Mucosa of gallbladder (tissue), 1 donor: ENCODE measurements at regions not wholly inside any gene's neighbourhood (a gene's known extent, or its start where the extent isn't known, plus 50 kb on each side); places are given as distances from the start of the nearest gene placed in this dataset.
"Not testable (repeated sequence)": the region's sequence is repeated elsewhere in the genome, so short reads cannot be mapped to it uniquely, and the experiment has no call there.

ENCODE experiments used
- DNase-seq: peaks from one replicate; pipeline ENCODE4 v3.0.0-alpha.2; 2020; ENCODE audit warnings: low spot score
- donor health status: DM: no; HTN: no; CAD: no.

DNA sequence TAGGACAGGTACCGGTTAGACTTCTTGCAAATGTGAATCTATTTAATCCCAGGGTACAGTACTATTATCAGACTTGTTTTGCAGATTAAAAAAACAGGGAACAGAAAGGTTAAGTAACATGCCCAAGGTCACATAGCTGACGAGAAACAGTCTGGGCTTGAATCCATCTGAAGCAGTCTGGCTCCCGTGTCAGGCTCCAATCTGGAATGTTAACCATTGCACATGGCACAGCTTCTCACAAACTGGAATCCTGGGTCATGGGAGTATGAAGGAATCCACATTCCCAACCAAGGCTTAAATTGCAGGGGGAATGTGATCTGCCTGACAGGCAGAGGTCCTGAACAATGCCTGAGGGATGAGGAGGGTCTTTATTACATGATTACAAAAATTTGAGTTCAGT is 187.5 kb upstream of the SPTLC3 start:
- DNase-seq = peak; percentile 11

DNA sequence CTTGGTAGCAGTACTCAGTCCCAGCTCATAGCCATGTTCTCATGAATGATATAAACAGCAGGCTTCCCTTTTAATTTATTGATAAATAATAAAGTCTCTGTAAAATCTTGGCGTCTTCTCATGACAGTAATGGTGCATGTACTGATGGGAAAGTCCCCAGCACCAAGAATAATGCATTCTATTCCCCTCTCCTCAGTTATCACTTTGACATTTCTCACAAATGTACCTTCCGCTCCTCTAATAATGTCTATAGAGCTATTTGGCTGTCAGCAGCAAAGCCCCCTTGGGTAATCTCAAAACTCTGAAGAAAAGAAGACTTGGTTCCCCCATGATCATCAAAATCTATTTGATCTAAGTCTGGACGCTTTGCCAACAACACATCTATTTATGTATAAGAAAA is 185.0 kb upstream of the SPTLC3 start:
- no peak for DNase-seq

DNA sequence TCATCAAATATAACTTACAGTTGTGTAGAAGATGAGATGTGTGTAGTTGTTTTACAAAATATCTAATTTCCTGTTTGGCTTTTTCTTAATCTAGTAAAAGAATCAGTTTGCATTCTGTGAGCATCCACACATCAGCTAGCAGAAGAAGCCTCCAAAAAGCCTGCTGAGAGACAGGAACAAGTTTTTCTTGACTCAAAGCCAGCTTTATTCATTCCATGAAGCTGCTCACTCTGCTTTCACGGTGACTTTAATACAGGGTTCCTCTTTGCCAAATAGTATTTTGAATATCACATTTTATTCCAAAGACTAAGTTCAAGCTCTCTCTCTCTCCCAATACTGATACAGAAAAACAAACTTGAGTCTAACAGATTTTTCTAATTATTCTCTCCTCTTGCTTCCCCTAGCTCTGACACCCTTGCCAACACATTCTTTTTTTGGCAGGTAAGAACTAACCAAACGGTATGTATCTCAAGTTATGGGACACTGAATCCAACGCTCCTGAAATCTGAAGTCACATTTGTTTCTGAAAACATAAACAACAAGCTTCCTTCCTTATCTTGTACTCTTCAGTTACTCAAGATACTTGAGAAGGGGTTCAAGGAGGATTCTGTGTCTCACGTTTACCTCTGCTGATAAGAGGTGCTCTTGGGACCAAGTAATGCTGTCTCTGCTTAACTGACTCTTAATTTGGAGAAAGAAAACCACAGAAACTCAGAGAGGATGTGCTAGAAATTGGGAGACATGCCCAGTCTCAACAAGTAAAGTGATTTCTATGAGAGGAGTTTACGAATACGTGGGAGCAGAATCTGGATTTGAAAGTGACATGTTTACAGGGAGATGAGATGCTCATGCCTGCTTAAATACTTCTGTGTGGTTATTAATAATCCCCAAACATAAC is 184.2 kb upstream of the SPTLC3 start:
- no peak for DNase-seq

DNA sequence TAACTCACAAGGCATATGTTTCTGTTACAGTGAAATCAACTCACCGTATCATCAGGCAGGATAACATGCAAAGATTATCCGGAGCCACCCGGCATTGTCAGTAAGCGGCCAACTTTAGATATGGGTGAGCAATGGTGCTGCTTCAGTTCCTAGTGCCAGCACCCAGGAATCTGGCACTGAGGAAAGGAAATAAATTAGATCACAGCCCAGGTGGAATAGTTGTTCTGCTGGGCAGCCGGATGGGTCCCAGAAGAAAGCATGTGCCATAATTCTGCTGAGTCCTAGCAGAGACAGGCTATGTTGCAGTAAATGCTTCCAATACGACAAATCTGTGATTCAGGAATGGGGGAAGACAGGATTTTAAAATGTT is 183.6 kb upstream of the SPTLC3 start:
- no peak for DNase-seq

DNA sequence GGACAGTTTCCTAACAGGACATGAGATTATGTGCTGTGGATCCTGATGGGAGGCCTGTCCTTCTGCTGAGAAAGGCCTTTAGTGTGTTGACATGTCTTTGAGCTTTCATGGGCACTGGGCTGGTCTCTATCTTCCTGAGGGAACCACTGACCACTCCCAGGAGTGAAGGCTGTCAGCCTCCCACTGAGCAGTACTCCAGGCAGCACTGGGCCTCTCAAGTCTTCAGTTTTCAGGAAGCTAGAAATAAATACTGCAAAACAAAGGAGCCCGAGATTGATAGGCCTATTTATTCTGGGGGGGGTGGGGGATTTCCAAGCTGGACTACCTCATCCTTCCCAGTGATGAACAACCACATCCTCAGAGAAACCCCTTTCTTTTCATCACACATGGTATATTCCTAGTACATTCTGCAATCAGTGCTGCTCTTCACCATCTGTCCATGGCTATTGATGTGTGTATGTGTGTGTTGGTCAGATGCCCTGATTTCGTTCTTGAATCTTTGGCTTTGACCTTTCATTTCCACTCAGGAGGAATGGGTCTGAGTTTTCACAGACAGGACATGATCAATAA is 180.9 kb upstream of the SPTLC3 start:
- no peak for DNase-seq

DNA sequence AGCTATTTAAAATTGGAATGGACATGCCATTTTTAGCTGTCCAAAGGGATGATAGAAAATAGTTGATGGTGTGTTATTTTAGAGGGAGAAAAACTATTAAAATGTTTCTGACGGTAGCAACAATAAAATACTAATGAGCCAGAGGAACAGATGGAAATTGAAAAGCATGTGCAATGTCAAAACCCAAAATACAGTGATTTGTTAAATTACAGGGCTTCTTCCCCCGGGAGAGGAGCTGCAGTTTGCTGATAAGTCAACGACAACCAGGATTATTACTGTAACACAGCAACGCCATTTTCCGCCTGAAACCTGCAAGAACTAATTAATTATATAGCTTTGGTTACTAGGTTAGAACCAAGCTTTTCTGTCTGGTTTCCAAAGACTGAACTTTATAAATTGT is 179.6 kb upstream of the SPTLC3 start:
- no peak for DNase-seq

DNA sequence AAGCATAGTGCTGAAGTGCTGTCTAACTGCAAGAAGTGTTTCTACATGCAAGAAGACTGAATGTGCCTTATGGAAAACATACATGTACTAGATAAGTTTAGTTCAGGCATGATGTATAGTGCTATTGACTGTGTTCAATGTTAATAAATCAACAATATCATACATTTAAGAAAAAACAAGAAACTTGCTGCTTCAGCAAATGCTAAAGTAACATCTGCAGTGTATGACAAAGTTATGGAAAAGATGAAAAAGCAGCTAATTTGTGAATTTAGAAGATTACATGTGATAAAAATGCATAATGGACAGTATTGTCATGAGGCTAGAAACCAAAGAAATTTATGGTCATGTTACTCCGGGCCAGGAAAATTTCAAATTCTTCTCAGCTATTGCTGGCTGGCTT is 174.9 kb upstream of the SPTLC3 start:
- no peak for DNase-seq

DNA sequence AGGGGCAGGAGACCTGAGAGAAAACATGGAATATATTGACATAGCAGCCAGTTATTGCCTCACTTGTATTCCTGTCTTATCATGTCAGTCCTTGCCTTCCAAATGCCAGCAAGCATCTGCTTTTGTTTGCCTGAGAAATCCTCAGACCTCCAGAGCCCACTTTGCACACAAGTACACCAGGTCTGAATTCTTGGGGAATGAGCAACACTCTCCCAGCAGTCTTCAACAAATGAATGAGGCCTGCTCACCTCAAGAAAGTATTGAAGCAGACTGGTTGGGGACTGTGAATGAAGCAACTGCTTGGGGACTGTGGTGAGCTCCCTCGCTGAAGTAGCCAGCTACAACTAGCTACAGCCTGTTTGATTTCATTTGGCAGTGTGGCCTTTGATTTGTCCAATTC is 172.8 kb upstream of the SPTLC3 start:
- no peak for DNase-seq

DNA sequence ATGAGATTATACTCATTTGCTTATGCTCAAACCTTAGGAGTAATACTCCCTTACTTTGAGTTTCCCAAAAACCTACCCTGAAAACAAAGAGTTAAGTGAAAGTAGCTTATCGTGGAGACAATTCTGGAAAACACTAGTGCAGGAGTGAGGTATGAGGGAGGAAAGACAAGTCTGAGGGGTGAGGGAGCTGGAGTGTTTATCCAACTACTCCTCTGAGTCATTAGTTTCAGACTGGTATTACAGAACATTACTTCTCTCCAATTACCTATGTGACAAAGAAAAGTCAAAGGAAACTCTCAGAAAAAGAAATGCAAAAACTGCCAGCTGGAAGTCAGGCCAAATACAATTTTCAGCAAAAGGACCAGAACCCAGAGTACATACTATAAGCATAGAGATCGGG is 171.1 kb upstream of the SPTLC3 start:
- no peak for DNase-seq

DNA sequence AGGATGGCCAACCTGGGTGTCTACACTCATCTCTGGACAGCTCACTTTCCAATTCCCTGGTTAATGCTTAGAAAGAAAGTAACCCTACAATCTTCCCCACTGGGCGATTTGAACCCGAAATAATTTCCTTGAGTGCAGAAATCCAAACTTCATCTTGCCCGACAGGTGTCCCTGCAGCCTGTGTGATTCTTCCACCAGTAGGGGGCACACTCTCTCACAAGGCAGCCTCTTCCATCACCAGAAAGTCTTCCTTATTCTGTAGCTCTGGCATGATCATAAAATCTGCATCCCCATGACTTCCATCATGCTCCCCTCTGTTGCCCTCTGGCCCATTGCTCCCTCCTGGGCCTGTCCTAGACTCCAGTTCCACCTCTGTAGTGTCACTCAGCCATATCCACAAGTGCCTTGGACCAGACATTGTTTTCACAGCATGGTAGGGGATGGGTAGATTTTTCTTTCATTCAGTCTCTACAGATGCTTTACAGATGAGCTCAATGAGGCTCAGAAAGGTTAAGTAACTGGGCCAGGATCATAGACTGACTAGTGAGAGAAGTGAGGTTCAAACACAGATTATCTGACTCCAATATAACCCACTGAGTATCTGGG is 170.4 kb upstream of the SPTLC3 start:
- no peak for DNase-seq

DNA sequence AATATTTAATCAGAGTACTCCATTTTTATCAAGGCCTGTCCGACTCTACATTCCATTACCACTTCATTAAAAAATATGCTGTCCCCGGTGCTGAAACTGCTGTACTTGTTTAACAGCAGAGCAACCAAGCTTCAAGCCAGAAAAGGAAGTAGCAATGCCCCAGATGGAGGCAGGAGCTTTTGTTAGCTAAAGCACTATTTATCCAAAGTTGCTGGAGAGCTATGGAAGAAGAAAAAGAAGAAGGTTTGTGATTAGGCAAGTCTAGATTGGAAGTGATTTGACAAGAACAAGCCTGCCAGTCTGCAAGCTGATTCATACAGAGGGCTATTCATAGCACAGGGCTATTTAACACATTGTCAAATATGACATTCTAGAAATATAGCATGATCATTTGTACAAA is 160.9 kb upstream of the SPTLC3 start:
- peak; percentile 12 for DNase-seq

DNA sequence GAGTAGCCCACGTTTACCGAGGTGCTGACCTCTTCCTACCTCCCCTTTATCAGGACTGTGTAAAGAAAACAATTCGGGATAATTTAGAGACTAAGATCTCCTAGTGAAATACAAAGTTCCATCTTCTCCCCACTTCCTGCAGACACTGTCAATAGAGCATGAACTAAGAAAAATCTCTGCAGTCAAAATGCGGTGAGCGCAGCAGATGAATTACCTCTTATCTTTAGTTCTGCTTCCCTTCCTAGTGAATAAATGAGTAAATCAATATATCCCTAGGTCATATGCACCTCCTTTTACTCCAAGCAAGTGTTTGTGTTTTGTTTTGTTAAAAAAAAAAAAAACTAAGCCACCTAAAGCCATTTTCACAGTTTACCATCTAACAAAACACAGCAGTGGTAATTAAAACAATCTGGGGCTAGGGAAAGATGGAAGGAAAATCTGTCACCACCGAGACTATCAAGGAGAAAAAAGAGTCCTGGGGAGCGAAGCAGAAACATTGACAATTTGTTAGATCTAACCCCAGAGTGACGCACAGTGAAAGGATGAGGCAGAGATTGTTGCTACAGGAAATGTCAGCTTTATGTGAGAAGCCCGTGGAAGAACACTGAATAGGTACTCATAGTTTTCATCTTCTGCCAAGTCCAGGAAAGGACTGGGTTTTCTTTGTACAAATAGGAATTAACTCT is 159.4 kb upstream of the SPTLC3 start:
- DNase-seq = no peak

DNA sequence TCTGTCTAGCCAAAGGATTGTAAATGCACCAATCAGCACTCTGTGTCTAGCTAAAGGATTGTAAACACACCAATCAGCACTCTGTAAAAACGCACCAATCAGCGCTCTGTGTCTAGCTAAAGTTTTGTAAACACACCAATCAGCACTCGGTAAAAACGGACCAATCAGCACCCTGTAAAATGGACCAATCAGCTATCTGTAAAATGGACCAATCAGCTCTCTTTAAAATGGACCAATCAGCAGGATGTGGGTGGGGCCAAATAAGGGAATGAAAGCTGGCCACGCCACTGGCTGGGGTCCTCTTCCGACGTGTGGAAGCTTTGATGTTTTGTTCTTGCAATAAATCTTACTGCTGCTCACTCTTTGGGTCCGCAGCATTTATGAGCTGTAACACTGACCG is 151.1 kb upstream of the SPTLC3 start:
- not testable (repeated sequence) for DNase-seq

DNA sequence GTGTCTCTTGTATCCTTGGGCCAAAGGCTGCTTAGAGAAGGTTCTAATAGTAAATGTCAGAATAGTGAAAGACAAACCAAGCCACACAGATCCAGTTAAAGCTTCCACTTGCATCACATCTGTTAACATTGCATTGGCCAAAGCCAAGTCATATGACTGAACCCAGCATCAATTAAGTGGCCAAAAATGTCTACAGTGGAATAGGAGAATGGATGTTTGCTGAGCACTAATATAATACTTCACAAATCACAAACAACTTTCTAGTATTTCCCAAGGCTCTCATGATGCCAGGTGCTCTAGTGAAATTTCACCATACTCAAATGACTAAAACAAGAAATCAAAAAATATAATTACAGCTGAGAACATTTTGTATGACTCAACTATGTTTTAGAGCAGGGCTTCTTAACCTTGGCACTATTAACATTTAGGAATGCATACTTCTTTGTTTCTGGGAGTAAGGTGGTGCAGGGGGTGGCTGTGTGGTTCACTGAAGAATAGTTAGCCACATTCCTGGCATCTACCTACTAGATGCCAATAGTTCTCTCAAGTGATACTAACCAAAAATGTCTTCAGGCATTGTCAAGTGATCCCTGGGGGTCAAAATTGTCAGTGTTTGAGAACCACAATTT is 148.0 kb upstream of the SPTLC3 start:
- DNase-seq = no peak

DNA sequence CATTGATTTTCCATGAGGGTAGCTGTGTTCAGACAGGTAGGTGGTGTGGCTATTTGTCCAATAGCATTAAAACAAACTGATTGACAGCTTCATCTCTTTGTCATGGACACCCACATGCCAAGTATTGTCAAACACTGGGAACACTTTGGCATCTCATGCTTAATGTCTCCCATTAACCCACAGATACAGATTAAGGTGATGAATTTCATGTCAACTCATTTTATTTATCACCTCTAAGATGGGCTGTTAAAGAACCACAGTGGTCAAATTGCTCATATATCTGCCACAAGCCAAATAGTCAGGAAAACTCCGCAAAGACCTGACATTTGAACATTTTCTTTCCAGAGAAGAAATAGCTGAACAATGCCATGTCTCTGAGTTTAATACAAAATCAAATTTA is 139.1 kb upstream of the SPTLC3 start:
- no peak for DNase-seq

DNA sequence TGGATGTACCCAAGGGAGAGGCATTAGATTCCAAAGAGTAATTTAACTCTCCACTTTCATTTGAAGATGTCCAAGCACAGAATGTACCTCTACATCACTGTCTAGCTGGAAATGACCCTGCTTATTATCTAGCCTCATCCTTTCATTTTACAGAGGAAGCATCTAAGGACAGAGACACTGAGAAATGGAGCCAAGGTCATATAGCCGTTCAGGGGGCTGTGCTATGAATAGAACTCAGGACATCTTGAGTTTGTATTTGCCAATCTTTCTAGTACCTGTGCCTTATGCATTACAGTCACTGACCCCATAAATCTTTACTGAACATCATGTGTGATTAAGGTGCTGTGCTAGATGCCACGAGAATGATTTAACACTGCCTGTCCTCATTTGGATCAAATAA is 138.2 kb upstream of the SPTLC3 start:
- no peak for DNase-seq

DNA sequence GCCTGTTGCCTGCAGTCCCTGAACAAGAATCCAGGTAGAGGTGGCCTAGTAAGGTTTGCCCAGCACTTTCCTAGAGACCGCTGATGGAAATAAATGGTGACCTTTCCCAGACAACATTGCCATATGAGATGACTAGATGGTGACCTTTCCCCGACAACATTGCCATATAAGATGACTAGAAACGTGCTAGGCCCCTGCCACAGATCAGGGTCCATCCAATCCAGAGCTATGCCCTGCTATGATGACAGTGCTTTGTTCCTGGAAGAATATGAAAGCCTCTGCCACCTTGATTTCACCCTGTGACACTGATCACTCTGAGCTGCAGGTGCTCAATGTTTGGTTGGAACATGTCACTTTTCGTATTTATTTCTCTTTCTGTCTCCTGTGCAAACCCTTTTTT is 133.8 kb upstream of the SPTLC3 start:
- no peak for DNase-seq

DNA sequence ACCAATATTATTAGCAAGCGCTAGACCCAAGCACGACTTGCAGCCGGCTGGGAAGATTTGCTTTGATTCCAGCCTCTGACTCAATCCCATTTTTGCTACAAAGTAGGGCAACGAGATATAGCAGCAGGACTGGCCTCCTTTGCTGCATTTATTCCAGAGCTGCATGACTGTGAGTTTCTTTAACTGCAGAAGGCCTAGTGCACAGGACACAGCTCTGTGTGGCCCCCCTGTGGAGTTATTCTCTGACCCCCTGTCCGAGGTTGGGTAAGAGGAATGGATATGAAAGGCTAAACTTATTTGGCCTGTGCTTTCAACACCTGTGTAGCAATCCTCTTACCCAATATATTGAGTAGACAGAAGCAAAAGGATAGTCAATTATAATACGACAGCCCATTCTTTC is 133.3 kb upstream of the SPTLC3 start:
- no peak for DNase-seq

DNA sequence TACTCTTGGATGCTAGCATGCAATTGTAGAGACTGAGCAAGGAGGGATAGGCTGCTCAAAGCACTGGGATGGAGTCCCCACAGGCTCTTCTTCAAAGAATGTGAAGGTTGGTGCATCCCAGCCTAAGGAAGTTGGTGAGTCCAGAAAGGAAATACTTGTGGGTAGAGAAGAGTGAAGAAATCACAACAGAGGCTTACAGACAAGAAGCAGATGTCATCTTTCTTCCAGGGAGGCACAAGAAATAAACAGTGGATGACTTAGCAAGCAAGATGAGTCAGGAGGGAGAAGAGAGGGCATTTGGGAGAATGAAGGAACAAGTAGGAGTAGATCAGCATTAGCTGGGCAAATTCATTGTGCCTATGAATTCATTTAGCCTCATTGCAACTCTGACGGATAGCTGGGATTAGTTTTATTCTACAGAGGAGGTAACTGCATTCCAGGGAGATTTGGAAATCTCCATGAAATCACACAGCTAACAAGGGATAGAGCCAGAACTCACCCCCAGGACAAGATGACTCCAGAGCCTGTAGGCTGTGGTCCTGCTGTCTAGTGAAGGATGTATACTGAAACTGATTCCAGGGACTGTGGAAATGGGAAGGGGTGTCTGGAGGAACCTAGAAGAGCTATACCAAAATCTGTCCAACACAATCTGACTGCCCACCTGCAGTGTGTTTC is 125.8 kb upstream of the SPTLC3 start:
- DNase-seq = no peak

DNA sequence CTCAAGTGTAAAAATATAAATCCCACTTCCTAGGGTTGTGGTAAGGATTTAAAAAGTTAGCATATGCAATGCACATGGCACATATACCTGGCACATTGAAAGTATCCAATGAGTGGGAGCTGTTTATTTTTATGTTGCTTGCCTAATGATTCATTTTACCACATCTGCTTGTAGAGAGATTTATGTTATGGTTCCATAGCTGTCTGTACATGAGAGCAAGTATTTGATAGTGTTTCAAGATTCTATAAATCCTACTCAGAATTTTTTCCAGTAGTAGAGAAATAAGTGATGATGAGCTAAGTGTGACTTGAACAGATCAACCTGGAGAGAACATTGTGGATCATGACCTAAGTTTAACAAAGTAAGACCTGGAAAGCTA is 125.3 kb upstream of the SPTLC3 start:
- DNase-seq = no peak

DNA sequence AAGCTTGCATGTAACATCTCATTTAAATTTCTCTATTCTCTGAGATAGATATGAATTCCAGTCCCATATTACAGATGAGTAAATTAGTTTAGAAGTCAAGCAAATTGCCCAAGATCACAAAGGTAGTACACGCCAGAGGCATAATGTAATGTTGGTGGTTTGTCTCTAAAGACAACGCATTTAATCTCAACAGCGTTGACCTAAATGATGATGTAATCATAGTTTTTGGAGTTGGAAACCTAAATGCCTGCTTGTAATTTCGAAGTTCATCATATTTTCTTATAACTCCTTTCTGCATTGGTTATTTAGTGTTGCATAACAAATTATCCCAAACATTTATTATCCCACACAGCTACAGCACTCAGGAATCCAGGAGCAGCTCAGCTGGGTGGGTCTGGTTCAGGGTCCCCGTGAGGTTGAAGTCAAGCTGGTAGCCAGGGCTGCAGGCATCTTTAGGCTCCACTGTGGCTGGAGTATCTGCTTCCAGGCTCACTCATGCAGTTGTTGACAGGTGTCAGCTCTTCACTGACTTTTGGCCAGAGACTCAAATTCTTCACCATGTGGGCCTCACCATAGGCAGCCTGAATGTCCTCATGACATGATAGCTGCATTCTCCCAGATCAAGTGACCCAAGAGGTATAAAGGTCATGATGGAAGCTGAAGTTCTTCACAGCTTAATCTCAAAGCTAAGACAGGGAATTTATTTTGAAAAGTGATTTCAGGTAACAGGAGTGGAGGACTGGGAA is 122.0 kb upstream of the SPTLC3 start:
- no peak for DNase-seq
